H1 (cell line): ENCODE measurements at regions not wholly inside any gene's neighbourhood (a gene's known extent, or its start where the extent isn't known, plus 50 kb on each side); places are given as distances from the start of the nearest gene placed in this dataset.

Experiments
- CTCF ChIA-PET: fragments of 300-600 bp; sonication (Branson Sonifier 250); formaldehyde crosslinking; loops from one replicate; lab custom pipeline; 2021; ENCODE audit not compliant: partially characterized antibody; lab: Charles Lee
- POLR2A ChIA-PET: fragments of 300-600 bp; sonication (Branson Sonifier 250); formaldehyde crosslinking; loops from one replicate; lab custom pipeline; 2021; ENCODE audit warnings: inconsistent platforms; ENCODE audit not compliant: partially characterized antibody; lab: Charles Lee
- DNase-seq, 2 experiments: peaks; one replicate each; pipeline versions ENCODE4 v3.0.0 to v3.0.0-alpha.2; 2010 to 2022; ENCODE audit warnings: low spot score in 2 of 2, low read depth in 1 of 2, mixed read lengths in 1 of 2
- FAIRE-seq: peaks from 2 replicates; lab custom pipeline; 2011; peaks lifted over from hg19 to GRCh38; lab: Jason Lieb, UNC
- H2AFZ ChIP-seq: 2 replicates; pipeline ENCODE4 v1.8.1; 2012; ENCODE audit warnings: low read length, inconsistent platforms
- H2AK5ac ChIP-seq: 2 replicates; pipeline ENCODE4 v1.6.1; 2013; ENCODE audit warnings: low read depth, low read length
- H2BK120ac ChIP-seq: replicated peaks from 2 replicates; pipeline ENCODE3; 2013; ENCODE audit warnings: low read depth, low read length, inconsistent platforms
- H2BK12ac ChIP-seq: 2 replicates; pipeline ENCODE4 v1.6.1; 2013; ENCODE audit warnings: low read depth, low read length
- H2BK15ac ChIP-seq: 2 replicates; pipeline ENCODE4 v1.6.1; 2013; ENCODE audit warnings: low read length
- H2BK20ac ChIP-seq: 2 replicates; pipeline ENCODE4 v1.6.1; 2013; ENCODE audit warnings: low read length
- H2BK5ac ChIP-seq: 2 replicates; pipeline ENCODE4 v1.6.1; 2013; ENCODE audit warnings: low read depth, low read length
- H3K14ac ChIP-seq: 2 replicates; pipeline ENCODE4 v1.6.1; 2013; ENCODE audit warnings: inconsistent platforms; ENCODE audit not compliant: insufficient read length
- H3K18ac ChIP-seq: 2 replicates; pipeline ENCODE4 v1.6.1; 2013; ENCODE audit warnings: low read length; ENCODE audit errors: extremely low read depth
- H3K23ac ChIP-seq: 2 replicates; pipeline ENCODE4 v1.6.1; 2013; ENCODE audit warnings: inconsistent platforms; ENCODE audit not compliant: insufficient read length
- H3K23me2 ChIP-seq: 2 replicates; pipeline ENCODE4 v1.6.1; 2013; ENCODE audit warnings: low read depth, low read length
- H3K27ac ChIP-seq: 2 replicates; pipeline ENCODE4 v1.6.1; 2011; ENCODE audit warnings: low read depth, low read length, inconsistent platforms
- H3K27me3 ChIP-seq, 4 experiments: replicated peaks in 1 of 4; 1 replicate in 1 of 4; 2 replicates in 3 of 4; pipeline versions ENCODE4 v1.6.1 to v1.8.1; 2011 to 2013; ENCODE audit warnings: low read length in 3 of 4, mild to moderate bottlenecking in 3 of 4, inconsistent platforms in 2 of 4, mixed read lengths in 2 of 4, moderate library complexity in 1 of 4; ENCODE audit not compliant: control insufficient read depth in 3 of 4, insufficient read depth in 3 of 4; ENCODE audit errors: extremely low read depth in 1 of 4
- H3K36me3 ChIP-seq, 4 experiments: 2 replicates each; pipeline versions ENCODE4 v1.6.1 to v1.8.1; 2011 to 2013; ENCODE audit warnings: mild to moderate bottlenecking in 4 of 4, low read length in 3 of 4, moderate library complexity in 2 of 4, control low read depth in 1 of 4, inconsistent platforms in 1 of 4; ENCODE audit not compliant: insufficient read depth in 4 of 4, control insufficient read depth in 2 of 4
- H3K4ac ChIP-seq: replicated peaks from 2 replicates; pipeline ENCODE3; 2013; ENCODE audit warnings: low read length, low read depth, mixed read lengths, inconsistent platforms; ENCODE audit not compliant: insufficient read length
- H3K4me1 ChIP-seq, 4 experiments: replicated peaks in 1 of 4; 1 replicate in 1 of 4; 2 replicates in 3 of 4; pipeline versions ENCODE4 v1.6.1 to v1.8.1; 2011 to 2013; ENCODE audit warnings: low read length in 3 of 4, inconsistent platforms in 2 of 4, mixed read lengths in 1 of 4; ENCODE audit not compliant: insufficient read depth in 4 of 4, control insufficient read depth in 3 of 4
- H3K4me2 ChIP-seq, 2 experiments: 2 replicates each; pipeline versions ENCODE4 v1.6.1 to v1.8.1; 2011 to 2013; ENCODE audit warnings: low read depth in 2 of 2, low read length in 2 of 2, control low read depth in 1 of 2, inconsistent platforms in 1 of 2, mild to moderate bottlenecking in 1 of 2; ENCODE audit not compliant: insufficient read depth in 1 of 2
- H3K4me3 ChIP-seq, 4 experiments: fragments of 200-600, 300-600 bp in 1 of 4; sonication (generic), shearing (Covaris generic), sonication (Bioruptor Twin) in 1 of 4; 2 replicates each; pipeline versions ENCODE4 v1.5.1 to v1.8.1; 2011 to 2016; ENCODE audit warnings: low read length in 4 of 4, low read depth in 3 of 4, control low read depth in 2 of 4, inconsistent platforms in 2 of 4, mild to moderate bottlenecking in 2 of 4, mixed read lengths in 1 of 4, moderate library complexity in 1 of 4; ENCODE audit not compliant: insufficient read depth in 2 of 4; ENCODE audit errors: extremely low read depth in 1 of 4
- H3K56ac ChIP-seq: replicated peaks from 2 replicates; pipeline ENCODE3; 2013; ENCODE audit warnings: low read depth, mild to moderate bottlenecking, mixed read lengths, low read length, inconsistent platforms; ENCODE audit not compliant: insufficient read length
- H3K79me1 ChIP-seq: 2 replicates; pipeline ENCODE4 v1.6.1; 2013; ENCODE audit warnings: low read depth, low read length, control low read depth
- H3K79me2 ChIP-seq, 2 experiments: 2 replicates each; pipeline versions ENCODE4 v1.6.1 to v1.8.1; 2012 to 2013; ENCODE audit warnings: low read length in 2 of 2, mild to moderate bottlenecking in 2 of 2, inconsistent platforms in 1 of 2; ENCODE audit not compliant: insufficient read depth in 2 of 2, control insufficient read depth in 1 of 2
- H3K9ac ChIP-seq, 4 experiments: replicated peaks in 1 of 4; 1 replicate in 1 of 4; 2 replicates in 3 of 4; pipeline versions ENCODE4 v1.6.1 to v1.8.1; 2011 to 2013; ENCODE audit warnings: low read depth in 3 of 4, low read length in 3 of 4, control low read depth in 2 of 4, mild to moderate bottlenecking in 2 of 4, moderate library complexity in 2 of 4, inconsistent platforms in 1 of 4; ENCODE audit errors: extremely low read depth in 1 of 4
- H3K9me3 ChIP-seq, 2 experiments: 2 replicates each; pipeline versions ENCODE4 v1.6.1 to v1.8.1; 2012 to 2013; ENCODE audit warnings: mild to moderate bottlenecking in 2 of 2, moderate library complexity in 2 of 2, control low read depth in 1 of 2, inconsistent platforms in 1 of 2, low read depth in 1 of 2, low read length in 1 of 2, mixed read lengths in 1 of 2; ENCODE audit not compliant: insufficient read depth in 2 of 2
- H4K20me1 ChIP-seq, 2 experiments: replicated peaks in 1 of 2; 2 replicates each; pipeline versions ENCODE3 to v1.8.1; 2011 to 2013; ENCODE audit warnings: inconsistent platforms in 2 of 2, low read length in 2 of 2, mild to moderate bottlenecking in 1 of 2; ENCODE audit not compliant: insufficient read depth in 2 of 2, control insufficient read depth in 1 of 2
- H4K5ac ChIP-seq: 2 replicates; pipeline ENCODE4 v1.6.1; 2013; ENCODE audit warnings: low read length, low read depth, mixed read lengths, inconsistent platforms; ENCODE audit not compliant: insufficient read length
- H4K8ac ChIP-seq: 2 replicates; pipeline ENCODE4 v1.8.0; 2013; ENCODE audit warnings: mild to moderate bottlenecking, moderate library complexity, low read length, inconsistent platforms; ENCODE audit not compliant: insufficient read depth; ENCODE audit errors: extremely low read depth
- H4K91ac ChIP-seq: replicated peaks from 2 replicates; pipeline ENCODE3; 2013; ENCODE audit warnings: low read length, mixed read lengths, inconsistent platforms; ENCODE audit not compliant: insufficient read length
- ASH2L ChIP-seq: fragments of 200-600, 300-600 bp; sonication (generic); IDR thresholded peaks from one replicate; pipeline ENCODE4 v1.7.1; 2017; ENCODE audit warnings: low read length
- EZH2 ChIP-seq: fragments of 200-600 bp; sonication (generic); IDR thresholded peaks from 2 replicates; pipeline ENCODE4 v1.7.1; 2012; ENCODE audit warnings: low read depth, mild to moderate bottlenecking, moderate library complexity, low read length, inconsistent platforms; ENCODE audit not compliant: severe bottlenecking
- POU5F1 ChIP-seq: IDR thresholded peaks from 2 replicates; pipeline ENCODE4 v1.6.1; 2011; ENCODE audit warnings: low read depth, mild to moderate bottlenecking, low read length, moderate library complexity
- SP2 ChIP-seq: IDR thresholded peaks from 2 replicates; pipeline ENCODE4 v1.6.1; 2012; ENCODE audit warnings: mild to moderate bottlenecking, low read length, inconsistent platforms
- TAF7 ChIP-seq: optimal IDR thresholded peaks from 2 replicates; pipeline ENCODE3; 2011; ENCODE audit warnings: low read depth, mild to moderate bottlenecking, inconsistent platforms, low read length, moderate library complexity, borderline replicate concordance
- USF2 ChIP-seq: IDR thresholded peaks from 2 replicates; pipeline ENCODE4 v1.6.1; 2011; ENCODE audit warnings: low read length, improper control_type of control experiment
- WGBS, 2 experiments: shearing (Covaris generic) in 1 of 2; methylation state at CpG; one replicate each; pipeline versions ENCODE4 v1.1.6 to v1.1.7; 2013 to 2015; ENCODE audit warnings: low lambda C conversion rate in 2 of 2, mixed read lengths in 2 of 2, inconsistent platforms in 1 of 2, low coverage in 1 of 2, missing lambda C conversion rate in 1 of 2; ENCODE audit not compliant: insufficient replicate concordance in 2 of 2, insufficient coverage in 1 of 2, insufficient read length in 1 of 2; ENCODE audit errors: extremely low coverage in 1 of 2, missing lambda C conversion rate in 1 of 2; 5-methylcytosine and 5-hydroxymethylcytosine counted together
- TF ChIP-seq, protein P1 (sequence below): IDR thresholded peaks from 2 replicates; pipeline ENCODE4 v1.6.1; 2012; ENCODE audit warnings: low read length, inconsistent platforms

DNA sequence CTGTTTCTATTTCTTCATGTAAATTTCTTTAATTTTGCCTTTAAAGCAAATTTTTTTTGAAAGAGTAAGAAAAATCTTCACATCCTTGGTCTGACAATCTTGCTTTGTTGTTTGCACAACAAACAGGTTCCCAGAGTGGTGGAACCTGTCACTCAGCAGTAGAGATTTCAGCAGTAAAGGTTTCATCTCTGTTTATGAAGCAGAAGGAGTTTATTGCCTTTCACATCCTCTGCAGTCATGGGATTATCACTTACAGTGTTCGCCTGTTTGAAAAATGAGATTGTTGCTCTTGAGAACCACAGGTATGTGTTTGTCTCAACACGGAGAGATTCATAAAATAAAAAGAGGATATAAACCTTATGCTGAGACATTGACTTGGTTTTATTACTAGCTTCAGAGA, 342.6 kb downstream of the IPMK start:
- Histone ChIP-seq H3K79me2 (no peaks in the 10 kb centered on the region), H4K5ac (no peak overlapping the region), H3K56ac (no peak overlapping the region), H4K20me1 (no peaks in the 10 kb centered on the region), H3K27ac (no peak overlapping the region), H2BK15ac (no peak overlapping the region), H3K23ac (no peak overlapping the region), H3K18ac (no peak overlapping the region), H3K4me2 (no peak overlapping the region), H3K79me1 (no peaks in the 10 kb centered on the region), H2BK12ac (no peak overlapping the region), H2AK5ac (no peak overlapping the region), H3K4ac (no peak overlapping the region), H2AFZ (peak overlapping the region; percentile 50; the same call in 1 of the 2 replicates), H4K8ac (no peak overlapping the region), H3K27me3 (no peaks in the 10 kb centered on the region), H3K14ac (no peak overlapping the region), H3K9me3 (peaks cover 0 to 3% of the 10 kb centered on the region in 2 experiments; a peak in 1 of 4 replicates), H3K36me3 (no peaks in the 10 kb centered on the region), H4K91ac (no peak overlapping the region), H3K9ac (no peak overlapping the region), H2BK120ac (no peak overlapping the region), H3K4me1 (no peaks in the 10 kb centered on the region), H2BK5ac (no peak overlapping the region), H3K4me3 (no peak overlapping the region), H3K23me2 (no peaks in the 10 kb centered on the region), H2BK20ac (no peak overlapping the region)
- TF ChIP-seq SP2 = no peak
- TF ChIP-seq EZH2 = no peak
- TF ChIP-seq, protein P1, sequence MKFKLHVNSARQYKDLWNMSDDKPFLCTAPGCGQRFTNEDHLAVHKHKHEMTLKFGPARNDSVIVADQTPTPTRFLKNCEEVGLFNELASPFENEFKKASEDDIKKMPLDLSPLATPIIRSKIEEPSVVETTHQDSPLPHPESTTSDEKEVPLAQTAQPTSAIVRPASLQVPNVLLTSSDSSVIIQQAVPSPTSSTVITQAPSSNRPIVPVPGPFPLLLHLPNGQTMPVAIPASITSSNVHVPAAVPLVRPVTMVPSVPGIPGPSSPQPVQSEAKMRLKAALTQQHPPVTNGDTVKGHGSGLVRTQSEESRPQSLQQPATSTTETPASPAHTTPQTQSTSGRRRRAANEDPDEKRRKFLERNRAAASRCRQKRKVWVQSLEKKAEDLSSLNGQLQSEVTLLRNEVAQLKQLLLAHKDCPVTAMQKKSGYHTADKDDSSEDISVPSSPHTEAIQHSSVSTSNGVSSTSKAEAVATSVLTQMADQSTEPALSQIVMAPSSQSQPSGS = no peak
- TF ChIP-seq POU5F1 = no peak
- no peak for TF ChIP-seq ASH2L
- no peak for TF ChIP-seq USF2
- no peak for TF ChIP-seq TAF7
- FAIRE-seq = no peak
- CTCF ChIA-PET = no interaction called here
- WGBS, 2 experiments = 93% methylated on average over 2 of the region's 2 CpGs; no CpG with 5 or more reads in 1 of the 2 experiments
- POLR2A ChIA-PET = no interaction called here
- no peak for DNase-seq
